Gastrocnemius medialis (tissue), 4 donors: ENCODE measurements at regions not wholly inside any gene's neighbourhood (a gene's known extent, or its start where the extent isn't known, plus 50 kb on each side); places are given as distances from the start of the nearest gene placed in this dataset.

ENCODE experiments used
- ATAC-seq, 2 donors: fragments of 150-250 bp; one replicate each; pipeline ENCODE4 v1.9.1; 2016
- DNase-seq, 2 donors: peaks; one replicate each; pipeline ENCODE4 v3.0.0-alpha.2; 2019
- H3K27ac ChIP-seq, 4 donors: fragments of 200-600 bp; sonication (generic); 1 replicate in 1 of 4; 2 replicates in 3 of 4; pipeline ENCODE4 v1.5.1; 2016 to 2018; ENCODE audit warnings: mild to moderate bottlenecking in 2 of 4, moderate library complexity in 1 of 4
- H3K27me3 ChIP-seq, 3 donors: fragments of 200-600 bp; sonication (generic) in 2 of 3; 1 replicate in 1 of 3; 2 replicates in 2 of 3; pipeline versions ENCODE4 v1.5.1 to v1.6.0; 2016 to 2019; ENCODE audit warnings: mild to moderate bottlenecking in 1 of 3, moderate library complexity in 1 of 3
- H3K36me3 ChIP-seq, 2 donors: fragments of 200-600 bp; sonication (generic) in 1 of 2; one replicate each; pipeline ENCODE4 v1.5.1; 2017 to 2018
- H3K4me1 ChIP-seq, 2 donors: fragments of 200-600 bp; sonication (generic) in 1 of 2; one replicate each; pipeline ENCODE4 v1.5.1; 2016 to 2017; ENCODE audit warnings: mild to moderate bottlenecking in 2 of 2
- H3K4me3 ChIP-seq, 4 donors: fragments of 200-600 bp; sonication (generic) in 3 of 4; 1 replicate in 1 of 4; 2 replicates in 3 of 4; pipeline ENCODE4 v1.5.1; 2016 to 2019; ENCODE audit warnings: mild to moderate bottlenecking in 2 of 4
- H3K9me3 ChIP-seq, 3 donors: fragments of 200-600 bp; sonication (generic) in 2 of 3; 1 replicate in 1 of 3; 2 replicates in 2 of 3; pipeline ENCODE4 v1.5.1; 2016 to 2019
- POLR2A ChIP-seq, 2 donors: fragments of 450-650 bp; IDR thresholded peaks; one replicate each; pipeline ENCODE4 v1.6.1; 2017; ENCODE audit warnings: antibody characterized with exemption in 2 of 2, mild to moderate bottlenecking in 2 of 2, moderate library complexity in 2 of 2
- in situ Hi-C, 4 donors: fragments of 200-750 bp; cut with MboI; loops; one replicate each; pipeline versions ENCODE4 v1.15.0 to v1.8.0; 2017; ENCODE audit warnings: low sequenced_read_pairs in 4 of 4
- intact Hi-C: fragments of 100-400 bp; cut with DNase I; formaldehyde crosslinking; loops from one replicate; pipeline ENCODE4 v1.15.1; 2023; ENCODE audit warnings: low total_unique reads
- TF ChIP-seq, protein P1 (sequence below), 5 experiments: fragments of 450-650 bp in 3 of 5; fragments of 200-600 bp in 2 of 5; sonication (generic) in 2 of 5; IDR thresholded peaks in 4 of 5; conservative IDR thresholded peaks in 1 of 5; 1 replicate in 4 of 5; 2 replicates in 1 of 5; pipeline ENCODE4 v1.5.1; 2016 to 2019; ENCODE audit warnings: antibody characterized with exemption in 5 of 5, mild to moderate bottlenecking in 3 of 5, moderate library complexity in 3 of 5

DNA sequence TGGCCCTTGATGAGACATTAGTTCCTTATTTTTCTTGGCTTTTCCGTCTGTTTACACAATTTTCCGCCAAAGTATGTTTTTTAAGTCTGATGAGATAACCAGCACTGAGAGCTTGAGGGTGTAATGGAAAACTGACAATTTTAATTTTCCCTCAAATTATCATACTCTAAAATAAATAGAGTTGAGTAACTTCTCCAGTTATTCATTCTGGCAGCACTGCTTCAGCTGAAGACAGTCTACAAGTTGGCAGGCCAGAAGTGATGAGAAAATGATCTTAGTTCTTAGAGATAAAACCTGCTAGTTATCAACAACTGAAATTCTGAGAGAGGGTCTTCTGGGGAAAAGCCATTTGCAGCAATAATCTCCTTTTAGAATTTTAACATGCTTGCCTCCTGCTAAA lies 241.6 kb upstream of the TET2 start:
- Histone ChIP-seq H3K9me3 (no peaks in the 10 kb centered on the region), H3K27me3 (no peaks in the 10 kb centered on the region), H3K27ac (no peak overlapping the region), H3K4me1 (no peaks in the 10 kb centered on the region), H3K36me3 (no peaks in the 10 kb centered on the region), H3K4me3 (no peak overlapping the region)
- ATAC-seq = no peak
- in situ Hi-C loops (no loop called here), intact Hi-C loops (no loop called here)
- no peak for DNase-seq
- TF ChIP-seq POLR2A (IDR thresholded peaks at IDR 0.05) = no peak
- TF ChIP-seq, protein P1, sequence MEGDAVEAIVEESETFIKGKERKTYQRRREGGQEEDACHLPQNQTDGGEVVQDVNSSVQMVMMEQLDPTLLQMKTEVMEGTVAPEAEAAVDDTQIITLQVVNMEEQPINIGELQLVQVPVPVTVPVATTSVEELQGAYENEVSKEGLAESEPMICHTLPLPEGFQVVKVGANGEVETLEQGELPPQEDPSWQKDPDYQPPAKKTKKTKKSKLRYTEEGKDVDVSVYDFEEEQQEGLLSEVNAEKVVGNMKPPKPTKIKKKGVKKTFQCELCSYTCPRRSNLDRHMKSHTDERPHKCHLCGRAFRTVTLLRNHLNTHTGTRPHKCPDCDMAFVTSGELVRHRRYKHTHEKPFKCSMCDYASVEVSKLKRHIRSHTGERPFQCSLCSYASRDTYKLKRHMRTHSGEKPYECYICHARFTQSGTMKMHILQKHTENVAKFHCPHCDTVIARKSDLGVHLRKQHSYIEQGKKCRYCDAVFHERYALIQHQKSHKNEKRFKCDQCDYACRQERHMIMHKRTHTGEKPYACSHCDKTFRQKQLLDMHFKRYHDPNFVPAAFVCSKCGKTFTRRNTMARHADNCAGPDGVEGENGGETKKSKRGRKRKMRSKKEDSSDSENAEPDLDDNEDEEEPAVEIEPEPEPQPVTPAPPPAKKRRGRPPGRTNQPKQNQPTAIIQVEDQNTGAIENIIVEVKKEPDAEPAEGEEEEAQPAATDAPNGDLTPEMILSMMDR (IDR thresholded peaks at IDR 0.05 in 4 of 5, conservative IDR thresholded peaks at IDR 0.05 in 1 of 5) = no peak

GRCh38 chr4:104905546-104905945 lies 241.1 kb upstream of the TET2 start:
- no peaks in the 10 kb centered on the region for H3K36me3 ChIP-seq
- H3K9me3 ChIP-seq = no peaks in the 10 kb centered on the region
- H3K4me3 ChIP-seq = no peak overlapping the region
- H3K27ac ChIP-seq = no peak overlapping the region
- no peaks in the 10 kb centered on the region for H3K4me1 ChIP-seq
- DNase-seq = no peak
- TF ChIP-seq, protein P1 (IDR thresholded peaks at IDR 0.05 in 4 of 5, conservative IDR thresholded peaks at IDR 0.05 in 1 of 5) = no peak
- TF ChIP-seq POLR2A (IDR thresholded peaks at IDR 0.05) = no peak
- ATAC-seq = no peak
- in situ Hi-C loops = no loop called here
- intact Hi-C loops = no loop called here
- H3K27me3 ChIP-seq = no peaks in the 10 kb centered on the region

GRCh38 chr4:104906276-104906675 lies 240.4 kb upstream of the TET2 start:
- Histone ChIP-seq H3K4me1 (no peaks in the 10 kb centered on the region), H3K27ac (no peak overlapping the region)
- no peak for ATAC-seq

DNA sequence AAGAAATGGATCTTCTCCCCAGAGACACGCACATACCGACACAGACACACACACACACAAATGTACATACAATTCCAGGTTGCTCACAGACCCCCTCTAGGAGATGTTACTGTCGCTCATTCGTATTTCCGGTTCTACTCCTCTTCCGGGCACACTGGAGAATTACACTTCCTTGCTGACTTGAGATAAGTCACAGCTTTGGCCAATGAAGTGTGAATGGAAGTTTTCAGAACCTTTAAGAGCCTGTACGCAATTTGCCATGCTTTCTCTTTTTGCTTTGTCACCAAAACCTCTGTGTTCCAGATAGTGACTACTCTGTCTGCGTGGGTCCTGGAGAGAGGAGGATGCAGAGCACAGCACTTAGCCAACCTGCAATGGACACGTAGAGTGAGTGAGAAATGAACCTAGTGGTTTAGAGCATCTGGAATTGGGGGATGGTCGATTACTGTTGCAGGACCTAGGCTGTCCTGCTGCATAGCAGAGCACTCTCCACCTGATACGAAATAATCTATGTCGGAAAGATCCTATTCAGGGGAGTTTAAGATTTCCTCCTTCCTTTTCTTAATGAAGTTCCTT lies 239.5 kb upstream of the TET2 start:
- Histone ChIP-seq H3K4me3 (no peak overlapping the region), H3K9me3 (no peaks in the 10 kb centered on the region), H3K27me3 (no peaks in the 10 kb centered on the region), H3K36me3 (no peaks in the 10 kb centered on the region), H3K27ac (no peak overlapping the region), H3K4me1 (no peaks in the 10 kb centered on the region)
- TF ChIP-seq POLR2A (IDR thresholded peaks at IDR 0.05) = no peak
- TF ChIP-seq, protein P1 (IDR thresholded peaks at IDR 0.05 in 4 of 5, conservative IDR thresholded peaks at IDR 0.05 in 1 of 5) = no peak
- DNase-seq (no peak), ATAC-seq (no peak)
- in situ Hi-C loops (no loop called here), intact Hi-C loops (no loop called here)

More at GRCh38 chr4:104906276-104906675, 240.4 kb upstream of the TET2 start:
- intact Hi-C loops = no loop called here
- TF ChIP-seq POLR2A (IDR thresholded peaks at IDR 0.05) = no peak
- TF ChIP-seq, protein P1 (IDR thresholded peaks at IDR 0.05 in 4 of 5, conservative IDR thresholded peaks at IDR 0.05 in 1 of 5) = no peak
- Histone ChIP-seq H3K36me3 (no peaks in the 10 kb centered on the region), H3K9me3 (no peaks in the 10 kb centered on the region), H3K4me3 (no peak overlapping the region), H3K27me3 (no peaks in the 10 kb centered on the region)
- in situ Hi-C loops = no loop called here
- no peak for DNase-seq

GRCh38 chr4:104907991-104908390 lies 238.7 kb upstream of the TET2 start:
- no peak overlapping the region for H3K27ac ChIP-seq
- no peaks in the 10 kb centered on the region for H3K9me3 ChIP-seq
- H3K4me3 ChIP-seq = no peak overlapping the region
- H3K36me3 ChIP-seq = no peaks in the 10 kb centered on the region
- H3K27me3 ChIP-seq = no peaks in the 10 kb centered on the region
- DNase-seq (no peak), ATAC-seq (no peak)
- H3K4me1 ChIP-seq = no peaks in the 10 kb centered on the region
- intact Hi-C loops = no loop called here
- in situ Hi-C loops = no loop called here
- TF ChIP-seq POLR2A (IDR thresholded peaks at IDR 0.05) = no peak
- TF ChIP-seq, protein P1 (IDR thresholded peaks at IDR 0.05 in 4 of 5, conservative IDR thresholded peaks at IDR 0.05 in 1 of 5) = no peak
